ENCODE measurements at regions not wholly inside any gene's neighbourhood (a gene's known extent, or its start where the extent isn't known, plus 50 kb on each side); places are given as distances from the start of the nearest gene placed in this dataset.
"Not testable (repeated sequence)": the region's sequence is repeated elsewhere in the genome, so short reads cannot be mapped to it uniquely, and the experiment has no call there.

GRCh38 chr20:25864963-25865714, 168.5 kb upstream of the ZNF337 start:
- DNase-seq (ENCODE audit: low read depth in 2 of 2) = not testable (repeated sequence)

- no peak for DNase-seq (ENCODE audit: low read depth in 2 of 2)
These were observed 167.8 kb upstream of the ZNF337 start for GRCh38 chr20:25864326-25864962.

- no peak for DNase-seq (ENCODE audit: low read depth in 2 of 2)
These were observed 167.1 kb upstream of the ZNF337 start for GRCh38 chr20:25863536-25864325.

- peak; percentile 55 to 69 for DNase-seq (ENCODE audit: low read depth in 2 of 2)
These were observed 166.4 kb upstream of the ZNF337 start for GRCh38 chr20:25862967-25863530.

- no peak for DNase-seq (ENCODE audit: low read depth in 2 of 2)
These were observed 164.0 kb upstream of the ZNF337 start for GRCh38 chr20:25860531-25861150.

- DNase-seq (ENCODE audit: low read depth in 2 of 2) = peak; percentile 8 to 67
These were observed 163.2 kb upstream of the ZNF337 start for GRCh38 chr20:25859649-25860530.

- no peak for DNase-seq (ENCODE audit: low read depth in 2 of 2)
These were observed 162.1 kb upstream of the ZNF337 start for GRCh38 chr20:25858495-25859425.

- DNase-seq (ENCODE audit: low read depth in 2 of 2) = not testable (repeated sequence)
These were observed 160.6 kb upstream of the ZNF337 start for GRCh38 chr20:25857091-25857788.

- DNase-seq (ENCODE audit: low read depth in 2 of 2) = no peak
These were observed 159.7 kb upstream of the ZNF337 start for GRCh38 chr20:25856256-25856884.

GRCh38 chr20:25855451-25856156, 159.0 kb upstream of the ZNF337 start:
- not testable (repeated sequence) for DNase-seq (ENCODE audit: low read depth in 2 of 2)

GRCh38 chr20:25854666-25855065, 158.0 kb upstream of the ZNF337 start:
- not testable (repeated sequence) for DNase-seq (ENCODE audit: low read depth in 2 of 2)

- peak; percentile 44 to 71 for DNase-seq (ENCODE audit: low read depth in 2 of 2)
These were observed 157.2 kb upstream of the ZNF337 start for GRCh38 chr20:25853718-25854388.

GRCh38 chr20:25852968-25853717, 156.5 kb upstream of the ZNF337 start:
- not testable (repeated sequence) for DNase-seq (ENCODE audit: low read depth in 2 of 2)

GRCh38 chr20:25850133-25850532, 153.5 kb upstream of the ZNF337 start:
- DNase-seq (ENCODE audit: low read depth in 2 of 2) = not testable (repeated sequence)

- no peak for DNase-seq (ENCODE audit: low read depth in 2 of 2)
These were observed 151.6 kb upstream of the ZNF337 start for GRCh38 chr20:25848222-25848621.

GRCh38 chr20:25844640-25845039, 148.0 kb upstream of the ZNF337 start:
- not testable (repeated sequence) for DNase-seq (ENCODE audit: low read depth in 2 of 2)
